ENCODE measurements at regions not wholly inside any gene's neighbourhood (a gene's known extent, or its start where the extent isn't known, plus 50 kb on each side); places are given as distances from the start of the nearest gene placed in this dataset.

GRCh38 chr4:36547383-36547782 is 266.0 kb downstream of the DTHD1 start:
- FAIRE-seq (no peak), DNase-seq (no peak)
- Histone ChIP-seq H3K4me1 (ENCODE audit: control insufficient read depth in 2 of 3, insufficient read depth in 2 of 3, low read depth in 1 of 3, low read length in 3 of 3) (no peaks in the 10 kb centered on the region), H3K9me3 (ENCODE audit: control insufficient read depth in 2 of 3, insufficient read depth in 1 of 3, low read length in 3 of 3) (no peaks in the 10 kb centered on the region), H3K27ac (ENCODE audit: low read depth in 2 of 2, low read length in 2 of 2) (no peak overlapping the region), H3K4me3 (ENCODE audit: low read length in 3 of 3) (no peak overlapping the region), H3K36me3 (ENCODE audit: control insufficient read depth in 2 of 3, insufficient read depth in 3 of 3, low read length in 3 of 3) (no peaks in the 10 kb centered on the region), H3K27me3 (ENCODE audit: control insufficient read depth, insufficient read depth, low read length) (no peaks in the 10 kb centered on the region), H3K9ac (ENCODE audit: low read length in 3 of 3) (no peak overlapping the region)
- intact Hi-C loops (cut with DNase I) = no loop called here
- TF ChIP-seq CTCF (IDR thresholded peaks at IDR 0.05; ENCODE audit: borderline replicate concordance, extremely low read depth, insufficient read depth) = no peak

- Histone ChIP-seq H3K4me1 (ENCODE audit: control insufficient read depth in 2 of 3, insufficient read depth in 2 of 3, low read depth in 1 of 3, low read length in 3 of 3) (no peaks in the 10 kb centered on the region), H3K9ac (ENCODE audit: low read length in 3 of 3) (no peak overlapping the region), H3K9me3 (ENCODE audit: control insufficient read depth in 2 of 3, insufficient read depth in 1 of 3, low read length in 3 of 3) (no peaks in the 10 kb centered on the region), H3K36me3 (ENCODE audit: control insufficient read depth in 2 of 3, insufficient read depth in 3 of 3, low read length in 3 of 3) (no peaks in the 10 kb centered on the region), H3K27ac (ENCODE audit: low read depth in 2 of 2, low read length in 2 of 2) (no peak overlapping the region), H3K27me3 (ENCODE audit: control insufficient read depth, insufficient read depth, low read length) (no peaks in the 10 kb centered on the region), H3K4me3 (ENCODE audit: low read length in 3 of 3) (no peak overlapping the region)
- no peak for TF ChIP-seq CTCF (IDR thresholded peaks at IDR 0.05; ENCODE audit: borderline replicate concordance, extremely low read depth, insufficient read depth)
- no peak for DNase-seq
- FAIRE-seq = no peak
- intact Hi-C loops (cut with DNase I) = no loop called here
Measured at GRCh38 chr4:36549252-36549651, 267.8 kb downstream of the DTHD1 start.

GRCh38 chr4:36549992-36550391 is 268.6 kb downstream of the DTHD1 start:
- Histone ChIP-seq H3K4me3 (ENCODE audit: low read length in 3 of 3) (no peak overlapping the region), H3K27ac (ENCODE audit: low read depth in 2 of 2, low read length in 2 of 2) (no peak overlapping the region), H3K9me3 (ENCODE audit: control insufficient read depth in 2 of 3, insufficient read depth in 1 of 3, low read length in 3 of 3) (no peaks in the 10 kb centered on the region), H3K4me1 (ENCODE audit: control insufficient read depth in 2 of 3, insufficient read depth in 2 of 3, low read depth in 1 of 3, low read length in 3 of 3) (no peaks in the 10 kb centered on the region), H3K36me3 (ENCODE audit: control insufficient read depth in 2 of 3, insufficient read depth in 3 of 3, low read length in 3 of 3) (no peaks in the 10 kb centered on the region), H3K27me3 (ENCODE audit: control insufficient read depth, insufficient read depth, low read length) (no peaks in the 10 kb centered on the region), H3K9ac (ENCODE audit: low read length in 3 of 3) (no peak overlapping the region)
- FAIRE-seq (no peak), DNase-seq (no peak)
- no peak for TF ChIP-seq CTCF (IDR thresholded peaks at IDR 0.05; ENCODE audit: borderline replicate concordance, extremely low read depth, insufficient read depth)
- intact Hi-C loops (cut with DNase I) = no loop called here

- intact Hi-C loops (cut with DNase I) = no loop called here
- Histone ChIP-seq H3K36me3 (ENCODE audit: control insufficient read depth in 2 of 3, insufficient read depth in 3 of 3, low read length in 3 of 3) (no peaks in the 10 kb centered on the region), H3K27me3 (ENCODE audit: control insufficient read depth, insufficient read depth, low read length) (no peaks in the 10 kb centered on the region), H3K27ac (ENCODE audit: low read depth in 2 of 2, low read length in 2 of 2) (no peak overlapping the region), H3K4me1 (ENCODE audit: control insufficient read depth in 2 of 3, insufficient read depth in 2 of 3, low read depth in 1 of 3, low read length in 3 of 3) (no peaks in the 10 kb centered on the region), H3K4me3 (ENCODE audit: low read length in 3 of 3) (no peak overlapping the region), H3K9me3 (ENCODE audit: control insufficient read depth in 2 of 3, insufficient read depth in 1 of 3, low read length in 3 of 3) (no peaks in the 10 kb centered on the region), H3K9ac (ENCODE audit: low read length in 3 of 3) (no peak overlapping the region)
- DNase-seq = no peak
- no peak for TF ChIP-seq CTCF (IDR thresholded peaks at IDR 0.05; ENCODE audit: borderline replicate concordance, extremely low read depth, insufficient read depth)
- FAIRE-seq = no peak
Measured at GRCh38 chr4:36551697-36552214, 270.3 kb downstream of the DTHD1 start.
